Type B pancreatic cell (in vitro differentiated cells): ENCODE measurements at regions not wholly inside any gene's neighbourhood (a gene's known extent, or its start where the extent isn't known, plus 50 kb on each side); places are given as distances from the start of the nearest gene placed in this dataset.
A peak's percentile ranks its signal among the peaks of the same experiment; 100 is the strongest.
"Not testable (repeated sequence)": the region's sequence is repeated elsewhere in the genome, so short reads cannot be mapped to it uniquely, and the experiment has no call there.

Experiments used
- DNase-seq: peaks from one replicate; pipeline ENCODE4 v3.0.0; 2021; ENCODE audit warnings: mixed read lengths; ENCODE audit not compliant: unreplicated experiment; ENCODE audit errors: extremely low spot score
- H3K27ac Mint-ChIP-seq: 2 replicates; pipeline ENCODE4 v1.8.0; 2021; ENCODE audit warnings: mild to moderate bottlenecking, mixed read lengths
- H3K27me3 Mint-ChIP-seq: 2 replicates; pipeline ENCODE4 v1.8.0; 2021; ENCODE audit warnings: mixed read lengths
- H3K36me3 Mint-ChIP-seq: 2 replicates; pipeline ENCODE4 v1.8.0; 2021; ENCODE audit warnings: mixed read lengths
- H3K4me1 Mint-ChIP-seq: one replicate; pipeline ENCODE4 v1.8.0; 2021; ENCODE audit warnings: mixed read lengths; ENCODE audit not compliant: unreplicated experiment
- H3K4me3 Mint-ChIP-seq: 2 replicates; pipeline ENCODE4 v1.8.0; 2021; ENCODE audit warnings: mild to moderate bottlenecking, mixed read lengths
- H3K9me3 Mint-ChIP-seq: 2 replicates; pipeline ENCODE4 v1.8.0; 2021; ENCODE audit warnings: mixed read lengths
- TF ChIP-seq, protein P1 (sequence below): fragments of 200-600 bp; sonication (generic); conservative IDR thresholded peaks from 2 replicates; pipeline ENCODE4 v1.5.0; 2021; ENCODE audit warnings: antibody characterized with exemption, mild to moderate bottlenecking

DNA sequence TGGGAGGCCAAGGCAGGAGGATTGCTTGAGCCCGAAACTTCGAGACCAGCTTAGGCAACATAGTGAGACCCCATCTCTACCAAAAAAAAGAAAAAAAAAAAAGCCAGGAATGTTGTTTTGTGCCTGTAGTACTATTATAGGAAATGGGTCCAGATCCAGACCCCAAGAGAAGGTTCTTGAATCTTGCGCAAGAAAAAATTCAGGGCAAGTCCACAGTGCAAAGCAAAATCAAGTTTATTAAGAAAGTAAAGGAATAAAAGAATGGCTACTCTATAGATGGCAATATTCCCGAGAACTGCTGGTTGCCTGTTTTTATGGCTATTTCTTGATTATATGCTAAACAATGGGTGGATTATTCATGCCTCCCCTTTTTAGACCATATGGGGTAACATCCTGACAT lies 51.2 kb upstream of the RDX start:
- H3K27me3 Mint-ChIP-seq = no peaks in the 10 kb centered on the region
- H3K4me1 Mint-ChIP-seq = no peaks in the 10 kb centered on the region
- H3K27ac Mint-ChIP-seq = no peak overlapping the region
- H3K9me3 Mint-ChIP-seq = peaks cover 7% of the 10 kb centered on the region
- TF ChIP-seq, protein P1, sequence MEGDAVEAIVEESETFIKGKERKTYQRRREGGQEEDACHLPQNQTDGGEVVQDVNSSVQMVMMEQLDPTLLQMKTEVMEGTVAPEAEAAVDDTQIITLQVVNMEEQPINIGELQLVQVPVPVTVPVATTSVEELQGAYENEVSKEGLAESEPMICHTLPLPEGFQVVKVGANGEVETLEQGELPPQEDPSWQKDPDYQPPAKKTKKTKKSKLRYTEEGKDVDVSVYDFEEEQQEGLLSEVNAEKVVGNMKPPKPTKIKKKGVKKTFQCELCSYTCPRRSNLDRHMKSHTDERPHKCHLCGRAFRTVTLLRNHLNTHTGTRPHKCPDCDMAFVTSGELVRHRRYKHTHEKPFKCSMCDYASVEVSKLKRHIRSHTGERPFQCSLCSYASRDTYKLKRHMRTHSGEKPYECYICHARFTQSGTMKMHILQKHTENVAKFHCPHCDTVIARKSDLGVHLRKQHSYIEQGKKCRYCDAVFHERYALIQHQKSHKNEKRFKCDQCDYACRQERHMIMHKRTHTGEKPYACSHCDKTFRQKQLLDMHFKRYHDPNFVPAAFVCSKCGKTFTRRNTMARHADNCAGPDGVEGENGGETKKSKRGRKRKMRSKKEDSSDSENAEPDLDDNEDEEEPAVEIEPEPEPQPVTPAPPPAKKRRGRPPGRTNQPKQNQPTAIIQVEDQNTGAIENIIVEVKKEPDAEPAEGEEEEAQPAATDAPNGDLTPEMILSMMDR = no peak
- no peak overlapping the region for H3K4me3 Mint-ChIP-seq
- H3K36me3 Mint-ChIP-seq = no peaks in the 10 kb centered on the region
- no peak for DNase-seq

DNA sequence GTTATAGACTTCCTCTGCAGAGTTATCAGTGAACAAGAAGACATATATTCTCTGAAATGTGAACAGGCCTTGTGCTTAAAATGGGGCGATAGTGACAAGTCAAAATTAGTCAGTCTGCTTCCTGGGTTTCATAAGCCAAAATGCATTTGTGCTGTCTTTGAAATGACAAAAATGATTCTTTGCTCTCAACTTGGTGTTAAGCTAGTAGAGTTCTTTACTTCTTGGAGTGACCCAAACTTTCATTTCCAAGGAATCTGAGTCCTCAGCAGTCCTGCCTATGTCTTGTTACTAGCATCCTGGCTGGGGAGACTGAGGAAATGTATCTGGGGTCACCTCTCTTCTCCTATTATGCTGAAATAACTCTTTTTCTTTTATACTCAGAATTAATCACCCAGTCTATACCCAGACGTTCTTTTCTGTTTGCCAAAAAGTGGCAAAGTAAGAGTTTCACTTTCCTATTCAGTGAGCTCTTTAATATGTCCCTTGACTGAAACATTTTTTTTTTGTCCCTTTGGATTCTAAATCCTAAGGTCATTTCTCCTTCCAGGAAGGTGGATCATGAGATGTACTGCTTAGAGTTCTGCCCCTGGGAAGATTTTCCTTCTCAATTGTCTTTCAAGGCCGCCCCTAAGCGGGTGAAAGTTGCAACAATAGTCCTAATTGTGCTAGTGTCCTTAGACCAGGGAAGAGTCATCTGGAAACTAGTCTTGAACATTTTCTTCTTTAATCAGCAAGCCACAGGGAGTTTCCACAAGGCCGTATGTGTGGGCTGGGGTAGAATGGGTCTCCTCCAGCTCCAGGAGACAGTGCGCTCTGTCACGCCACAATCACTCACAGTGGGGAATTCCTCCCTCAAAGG lies 53.0 kb upstream of the RDX start:
- Mint-ChIP-seq H3K27me3 (no peaks in the 10 kb centered on the region), H3K9me3 (no peaks in the 10 kb centered on the region), H3K27ac (no peak overlapping the region), H3K36me3 (no peaks in the 10 kb centered on the region), H3K4me1 (no peaks in the 10 kb centered on the region), H3K4me3 (no peak overlapping the region)
- no peak for DNase-seq
- TF ChIP-seq, protein P1 = no peak

DNA sequence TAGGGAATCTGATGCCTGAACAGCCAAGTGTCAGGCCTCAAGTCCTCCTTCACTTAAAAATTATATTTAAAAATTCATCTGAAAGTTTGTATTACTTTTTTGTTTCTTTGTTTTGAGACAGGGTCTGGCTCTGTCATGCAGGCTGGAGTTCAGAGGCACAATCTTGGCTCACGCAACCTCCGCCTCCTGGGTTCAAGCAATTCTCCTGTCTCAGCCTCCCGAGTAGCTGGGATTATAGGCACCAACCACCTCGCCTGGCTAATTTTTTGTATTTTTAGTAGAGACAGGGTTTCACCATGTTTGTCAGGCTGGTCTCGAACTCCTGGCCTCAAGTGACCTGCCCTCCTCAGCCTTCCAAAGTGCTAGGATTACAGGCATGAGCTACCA lies 53.6 kb upstream of the RDX start:
- H3K4me1 Mint-ChIP-seq, DNase-seq, H3K36me3 Mint-ChIP-seq, H3K9me3 Mint-ChIP-seq, H3K4me3 Mint-ChIP-seq, H3K27me3 Mint-ChIP-seq, H3K27ac Mint-ChIP-seq: not testable (repeated sequence)

DNA sequence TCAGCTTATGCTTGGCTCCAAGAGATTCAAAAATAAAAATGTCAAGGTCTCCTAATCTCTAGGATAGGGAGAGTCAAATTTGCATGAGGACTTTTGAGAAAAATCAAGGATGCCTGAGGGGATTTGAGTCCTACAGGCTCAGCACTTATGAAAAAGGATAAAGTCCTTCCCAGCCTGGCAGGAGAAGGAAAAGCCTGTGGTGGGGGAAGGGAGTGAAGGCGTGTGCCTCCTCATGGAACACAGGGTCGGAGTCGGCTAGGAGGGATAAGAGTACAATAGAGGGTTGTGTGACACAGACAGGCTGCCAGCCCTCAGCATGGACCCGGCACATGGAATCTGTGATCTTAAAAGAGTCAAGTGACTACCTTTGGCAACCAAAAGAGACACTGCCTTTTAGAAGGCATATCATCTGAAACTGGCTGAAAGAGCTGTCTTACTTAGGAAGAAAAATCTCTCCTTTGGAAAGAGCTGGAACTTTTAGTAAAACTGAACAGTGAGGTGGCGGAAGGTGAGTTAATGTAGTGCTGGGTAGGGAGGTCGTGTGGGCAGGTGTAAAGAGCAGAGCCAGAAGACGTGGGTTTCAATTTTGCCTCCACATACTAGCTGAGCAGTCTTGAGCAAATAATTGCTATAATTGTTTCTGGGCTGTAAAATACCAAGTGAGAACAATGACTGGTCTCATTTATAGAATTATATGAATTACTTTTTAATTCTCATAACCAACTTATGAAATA lies 58.8 kb upstream of the RDX start:
- TF ChIP-seq, protein P1 = no peak
- H3K36me3 Mint-ChIP-seq = no peaks in the 10 kb centered on the region
- H3K27ac Mint-ChIP-seq = peak overlapping the region; percentile 75
- no peaks in the 10 kb centered on the region for H3K27me3 Mint-ChIP-seq
- no peak for DNase-seq
- no peaks in the 10 kb centered on the region for H3K9me3 Mint-ChIP-seq
- peaks cover 17% of the 10 kb centered on the region for H3K4me1 Mint-ChIP-seq
- H3K4me3 Mint-ChIP-seq = no peak overlapping the region

DNA sequence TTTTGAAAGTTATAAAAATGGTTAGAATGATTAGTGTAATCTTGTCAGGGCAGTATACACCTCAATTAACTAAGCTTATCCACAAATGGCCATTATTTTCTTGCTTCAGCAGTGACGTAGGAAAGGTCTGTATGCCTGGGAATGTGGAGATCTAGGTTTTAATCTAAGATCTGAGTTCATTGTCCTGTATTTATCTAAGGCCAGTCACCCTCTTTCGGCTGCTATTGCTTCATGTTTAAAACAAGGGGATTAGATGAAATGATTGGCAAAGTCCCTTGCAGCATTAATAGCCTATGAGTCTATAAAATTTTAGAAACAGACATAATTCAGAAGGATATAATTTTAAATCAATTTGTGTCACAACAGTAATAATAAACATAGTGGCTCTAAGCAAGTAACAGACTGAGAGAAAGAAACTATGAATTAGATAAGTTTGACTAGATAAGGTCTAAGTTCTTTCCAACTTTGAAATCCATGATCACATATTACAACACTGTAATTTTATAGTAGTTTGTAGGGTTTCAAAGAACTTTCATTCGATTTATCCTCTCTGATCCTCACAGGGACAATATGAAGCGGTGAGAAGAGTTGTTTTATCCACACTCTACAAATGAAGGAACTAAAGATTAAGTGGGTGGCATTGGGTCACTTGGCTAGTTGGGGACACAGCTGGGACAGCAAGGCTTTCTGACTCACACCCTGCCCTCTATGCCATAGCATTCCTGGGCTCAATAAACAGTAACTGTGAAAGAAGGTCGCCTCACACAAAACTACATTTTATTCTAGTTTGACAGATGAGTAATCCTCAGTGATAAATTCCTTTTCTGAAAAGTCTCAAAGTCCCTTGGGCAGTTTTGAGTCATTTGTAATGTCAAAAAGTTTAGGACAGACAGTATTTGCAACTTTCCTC lies 60.6 kb upstream of the RDX start:
- H3K36me3 Mint-ChIP-seq = no peaks in the 10 kb centered on the region
- peaks cover 17% of the 10 kb centered on the region for H3K4me1 Mint-ChIP-seq
- no peaks in the 10 kb centered on the region for H3K27me3 Mint-ChIP-seq
- peak overlapping the region; percentile 93 for H3K27ac Mint-ChIP-seq
- H3K4me3 Mint-ChIP-seq = peak overlapping the region; percentile 48
- no peaks in the 10 kb centered on the region for H3K9me3 Mint-ChIP-seq
- DNase-seq = no peak
- TF ChIP-seq, protein P1 = no peak
